Endothelial cell (in vitro differentiated cells): ENCODE measurements at regions not wholly inside any gene's neighbourhood (a gene's known extent, or its start where the extent isn't known, plus 50 kb on each side); places are given as distances from the start of the nearest gene placed in this dataset.

Source experiments
- DNase-seq: peaks from one replicate; pipeline ENCODE4 v3.0.0; 2021; ENCODE audit warnings: low spot score
- H3K27ac Mint-ChIP-seq: one replicate; pipeline ENCODE4 v1.8.0; 2021; ENCODE audit warnings: mixed read lengths, inconsistent platforms; ENCODE audit not compliant: unreplicated experiment
- H3K27me3 Mint-ChIP-seq: one replicate; pipeline ENCODE4 v1.8.0; 2021; ENCODE audit warnings: mild to moderate bottlenecking, moderate library complexity, mixed read lengths, inconsistent platforms; ENCODE audit not compliant: unreplicated experiment
- H3K36me3 Mint-ChIP-seq: one replicate; pipeline ENCODE4 v1.8.0; 2021; ENCODE audit warnings: mild to moderate bottlenecking, low read depth, mixed read lengths, inconsistent platforms; ENCODE audit not compliant: unreplicated experiment
- H3K4me1 Mint-ChIP-seq: one replicate; pipeline ENCODE4 v1.8.0; 2021; ENCODE audit warnings: mild to moderate bottlenecking, mixed read lengths, inconsistent platforms; ENCODE audit not compliant: unreplicated experiment
- H3K4me3 Mint-ChIP-seq: one replicate; pipeline ENCODE4 v1.8.0; 2021; ENCODE audit warnings: mild to moderate bottlenecking, mixed read lengths, inconsistent platforms; ENCODE audit not compliant: unreplicated experiment
- H3K9me3 Mint-ChIP-seq: one replicate; pipeline ENCODE4 v1.8.0; 2021; ENCODE audit warnings: mixed read lengths, inconsistent platforms; ENCODE audit not compliant: unreplicated experiment
- TF ChIP-seq, protein P1 (sequence below): fragments of 200-600 bp; sonication (generic); IDR thresholded peaks from one replicate; pipeline ENCODE4 v1.5.0; 2021; ENCODE audit warnings: antibody characterized with exemption; ENCODE audit not compliant: unreplicated experiment

DNA sequence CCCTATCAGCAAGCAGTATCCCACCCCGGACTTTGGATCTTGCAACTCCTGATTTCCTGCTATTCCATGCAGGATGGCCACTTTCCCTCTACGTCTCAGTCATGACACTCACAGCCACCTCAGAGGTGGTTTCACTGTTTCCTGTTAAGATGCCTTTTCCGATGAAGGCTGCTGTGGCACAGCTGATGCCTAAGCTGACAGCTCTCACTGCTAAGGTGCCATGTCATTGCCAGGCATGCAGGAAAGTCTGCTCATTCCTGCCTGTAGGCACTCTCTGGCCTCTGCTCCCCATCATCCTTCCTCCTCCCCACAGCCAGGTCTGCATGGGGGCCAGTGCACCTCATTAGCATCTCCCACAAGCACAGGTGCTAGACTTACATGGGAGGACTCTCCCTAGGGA lies 173.0 kb downstream of the CBLN1 start:
- Mint-ChIP-seq H3K36me3 (no peaks in the 10 kb centered on the region), H3K4me1 (peaks cover 9% of the 10 kb centered on the region), H3K27ac (no peak overlapping the region), H3K27me3 (no peaks in the 10 kb centered on the region), H3K9me3 (no peaks in the 10 kb centered on the region), H3K4me3 (no peak overlapping the region)
- DNase-seq: no peak
- TF ChIP-seq, protein P1, sequence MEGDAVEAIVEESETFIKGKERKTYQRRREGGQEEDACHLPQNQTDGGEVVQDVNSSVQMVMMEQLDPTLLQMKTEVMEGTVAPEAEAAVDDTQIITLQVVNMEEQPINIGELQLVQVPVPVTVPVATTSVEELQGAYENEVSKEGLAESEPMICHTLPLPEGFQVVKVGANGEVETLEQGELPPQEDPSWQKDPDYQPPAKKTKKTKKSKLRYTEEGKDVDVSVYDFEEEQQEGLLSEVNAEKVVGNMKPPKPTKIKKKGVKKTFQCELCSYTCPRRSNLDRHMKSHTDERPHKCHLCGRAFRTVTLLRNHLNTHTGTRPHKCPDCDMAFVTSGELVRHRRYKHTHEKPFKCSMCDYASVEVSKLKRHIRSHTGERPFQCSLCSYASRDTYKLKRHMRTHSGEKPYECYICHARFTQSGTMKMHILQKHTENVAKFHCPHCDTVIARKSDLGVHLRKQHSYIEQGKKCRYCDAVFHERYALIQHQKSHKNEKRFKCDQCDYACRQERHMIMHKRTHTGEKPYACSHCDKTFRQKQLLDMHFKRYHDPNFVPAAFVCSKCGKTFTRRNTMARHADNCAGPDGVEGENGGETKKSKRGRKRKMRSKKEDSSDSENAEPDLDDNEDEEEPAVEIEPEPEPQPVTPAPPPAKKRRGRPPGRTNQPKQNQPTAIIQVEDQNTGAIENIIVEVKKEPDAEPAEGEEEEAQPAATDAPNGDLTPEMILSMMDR: no peak

GRCh38 chr16:49103298-49103697 lies 178.3 kb downstream of the CBLN1 start:
- H3K27ac Mint-ChIP-seq: no peak overlapping the region
- TF ChIP-seq, protein P1: no peak
- H3K4me3 Mint-ChIP-seq: no peak overlapping the region
- no peaks in the 10 kb centered on the region for H3K36me3 Mint-ChIP-seq
- H3K9me3 Mint-ChIP-seq: no peaks in the 10 kb centered on the region
- no peak for DNase-seq
- peaks cover 6% of the 10 kb centered on the region for H3K4me1 Mint-ChIP-seq
- no peaks in the 10 kb centered on the region for H3K27me3 Mint-ChIP-seq

DNA sequence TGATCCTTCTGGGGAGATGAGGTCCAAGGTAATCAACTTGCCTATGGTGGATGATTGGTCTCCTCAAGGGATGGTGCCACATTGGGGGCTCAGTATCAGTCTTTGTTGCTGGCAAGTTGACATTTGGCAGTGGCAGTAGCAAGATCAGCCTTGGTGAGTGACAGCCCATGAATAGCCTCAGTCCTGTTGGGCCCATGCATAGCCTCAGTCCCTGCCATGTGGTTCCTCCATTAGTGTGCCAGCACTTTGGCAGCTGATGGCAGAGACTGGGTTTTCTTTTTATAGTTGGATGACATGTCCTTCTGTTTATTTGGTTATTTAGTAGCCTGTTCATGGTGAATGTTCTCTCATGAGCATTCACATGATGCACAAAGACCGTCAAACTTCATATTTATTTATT lies 179.6 kb downstream of the CBLN1 start:
- no peaks in the 10 kb centered on the region for H3K27me3 Mint-ChIP-seq
- H3K4me1 Mint-ChIP-seq: peaks cover 5% of the 10 kb centered on the region
- no peaks in the 10 kb centered on the region for H3K9me3 Mint-ChIP-seq

DNA sequence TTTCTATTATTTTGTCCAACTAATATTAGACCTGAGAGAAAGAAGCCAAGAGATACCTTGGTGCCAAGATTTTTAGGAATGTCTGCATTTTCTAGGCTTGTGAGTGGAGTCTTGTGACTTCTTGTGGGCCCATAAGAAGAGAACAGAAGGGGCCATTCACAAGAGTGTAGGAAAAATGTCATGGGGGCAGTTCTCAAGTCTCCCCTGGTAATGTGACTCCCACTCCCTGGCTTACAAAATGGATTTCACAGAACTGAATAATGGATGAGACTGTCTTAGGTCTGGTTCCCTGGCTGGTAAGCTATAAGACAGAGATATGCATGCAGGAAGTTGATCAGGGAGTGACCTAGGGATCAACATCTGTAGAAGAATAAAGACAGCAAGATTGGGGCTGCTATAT lies 181.3 kb downstream of the CBLN1 start:
- H3K4me3 Mint-ChIP-seq: no peak overlapping the region

More for the DNA sequence above, 179.6 kb downstream of the CBLN1 start:
- Mint-ChIP-seq H3K36me3 (no peaks in the 10 kb centered on the region), H3K4me3 (no peak overlapping the region), H3K27ac (no peak overlapping the region)
- DNase-seq: no peak
- TF ChIP-seq, protein P1: no peak

DNA sequence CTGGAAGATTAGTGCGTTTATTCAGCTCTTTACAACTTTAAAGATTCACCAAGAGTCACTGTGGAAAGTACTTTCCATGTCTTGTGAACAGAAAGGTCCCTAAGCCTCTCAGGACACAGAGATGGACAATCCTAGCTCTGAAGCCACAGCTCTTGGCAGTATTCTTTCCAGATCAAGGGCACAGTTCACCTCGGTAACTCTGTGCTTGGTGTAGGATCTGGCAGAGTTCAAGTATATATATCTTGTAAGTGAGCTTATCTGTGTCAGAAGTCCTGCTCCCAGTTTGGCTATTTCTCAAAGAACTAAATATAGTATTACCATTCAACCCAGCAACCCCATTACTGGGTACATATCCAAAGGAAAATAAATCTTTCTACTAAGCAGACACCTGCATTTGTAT lies 183.7 kb downstream of the CBLN1 start:
- peaks cover 2% of the 10 kb centered on the region for H3K4me1 Mint-ChIP-seq
- no peaks in the 10 kb centered on the region for H3K36me3 Mint-ChIP-seq
- no peaks in the 10 kb centered on the region for H3K9me3 Mint-ChIP-seq
- H3K27me3 Mint-ChIP-seq: no peaks in the 10 kb centered on the region
- no peak overlapping the region for H3K4me3 Mint-ChIP-seq
- H3K27ac Mint-ChIP-seq: no peak overlapping the region
- no peak for DNase-seq
- TF ChIP-seq, protein P1: no peak

More for the DNA sequence above, 181.3 kb downstream of the CBLN1 start:
- H3K27me3 Mint-ChIP-seq: no peaks in the 10 kb centered on the region
- no peak overlapping the region for H3K27ac Mint-ChIP-seq
- H3K9me3 Mint-ChIP-seq: no peaks in the 10 kb centered on the region
- TF ChIP-seq, protein P1: no peak
- DNase-seq: no peak
- no peaks in the 10 kb centered on the region for H3K4me1 Mint-ChIP-seq
- H3K36me3 Mint-ChIP-seq: no peaks in the 10 kb centered on the region
